GM20431 (cell line): ENCODE measurements at regions not wholly inside any gene's neighbourhood (a gene's known extent, or its start where the extent isn't known, plus 50 kb on each side); places are given as distances from the start of the nearest gene placed in this dataset.
"Not testable (repeated sequence)": the region's sequence is repeated elsewhere in the genome, so short reads cannot be mapped to it uniquely, and the experiment has no call there.

Source experiments
- in situ Hi-C: fragments of 300-500 bp; cut with MseI, MboI; formaldehyde crosslinking; loops from one replicate; pipeline ENCODE4 v1.15.0; 2020; ENCODE audit warnings: low sequenced_read_pairs; ENCODE audit not compliant: unreplicated experiment

DNA sequence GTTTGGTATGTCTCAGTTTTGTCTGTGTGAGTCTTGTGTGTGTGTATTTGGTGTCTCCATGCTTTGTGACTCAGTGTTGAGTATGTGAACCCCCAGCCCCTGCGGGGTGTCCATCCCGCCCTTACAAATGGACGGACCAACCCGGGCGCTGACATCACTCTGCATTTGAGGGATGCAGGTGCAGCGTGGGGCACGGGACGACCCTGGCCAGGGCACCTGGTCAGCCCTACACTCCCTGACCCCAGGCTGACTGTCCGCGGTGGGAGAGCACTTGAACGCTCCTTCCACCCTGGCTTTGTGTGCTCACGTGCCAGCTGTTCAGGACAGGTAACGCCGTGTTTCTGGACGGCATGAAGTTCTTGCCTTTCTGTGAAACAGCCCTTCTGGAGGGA lies 369.0 kb downstream of the BRD1 start:
- in situ Hi-C loops = no loop called here

GRCh38 chr22:49457946-49458707 lies 369.5 kb downstream of the BRD1 start:
- in situ Hi-C loops = no loop called here

GRCh38 chr22:49457146-49457545 lies 370.5 kb downstream of the BRD1 start:
- in situ Hi-C loops = no loop called here

DNA sequence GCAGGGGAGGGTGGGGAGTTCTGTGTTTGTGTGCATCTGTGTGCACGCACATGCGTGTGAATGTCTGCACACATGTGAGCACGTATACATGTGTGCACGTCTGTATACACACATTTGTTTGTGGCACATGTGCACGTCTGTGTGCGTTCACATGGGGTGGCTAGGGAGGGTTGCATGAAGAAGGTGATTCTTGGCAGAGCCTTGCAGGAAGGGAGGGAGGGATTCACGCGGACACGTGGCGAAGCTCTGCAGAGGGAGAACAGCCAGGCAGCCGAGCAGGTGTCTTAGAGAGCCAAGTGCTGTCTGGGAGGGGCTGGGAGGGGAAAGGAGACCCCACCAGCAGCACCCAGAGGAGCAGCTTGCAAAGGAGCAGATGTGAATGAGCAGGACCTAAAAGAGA lies 372.1 kb downstream of the BRD1 start:
- in situ Hi-C loops = no loop called here

- in situ Hi-C loops = no loop called here
Measured at GRCh38 chr22:49454726-49455125, 372.9 kb downstream of the BRD1 start.

DNA sequence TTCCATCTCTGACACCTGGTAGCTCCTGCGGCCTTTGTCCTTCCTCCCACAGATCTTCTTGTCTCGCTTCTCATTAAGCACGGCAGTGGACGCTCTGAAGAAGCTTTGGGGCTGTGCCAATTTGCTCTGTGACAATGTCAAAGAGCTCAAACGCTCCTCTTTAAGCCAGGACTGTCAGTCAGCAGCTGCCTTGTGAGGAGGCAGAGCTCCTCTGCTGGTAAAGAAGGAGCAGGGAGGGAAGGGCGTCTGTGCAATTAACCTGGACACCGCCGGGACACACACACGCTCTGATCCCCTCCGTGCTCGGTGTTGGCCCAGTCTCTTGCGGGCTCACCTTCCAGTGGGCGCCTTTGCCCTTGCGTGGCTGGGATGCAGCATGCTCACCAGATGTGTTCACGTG lies 373.9 kb downstream of the BRD1 start:
- in situ Hi-C loops = no loop called here

DNA sequence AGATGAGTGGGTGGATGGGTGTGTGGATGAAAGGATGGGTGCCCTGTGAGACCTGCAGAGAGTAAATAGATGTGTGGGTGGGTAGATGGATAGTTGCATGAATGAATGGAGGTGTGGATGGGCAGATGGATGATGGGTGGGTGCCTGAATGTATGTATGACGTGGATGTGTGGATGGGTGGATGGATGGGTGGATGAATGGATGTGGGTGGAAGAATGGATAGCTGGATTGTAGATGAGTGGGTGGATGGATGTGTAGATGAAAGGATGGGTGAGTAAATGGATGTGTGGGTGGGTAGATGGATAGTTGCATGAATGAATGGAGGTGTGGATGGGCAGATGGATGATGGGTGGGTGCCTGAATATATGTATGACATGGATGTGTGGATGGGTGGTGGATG lies 374.7 kb downstream of the BRD1 start:
- in situ Hi-C loops = not testable (repeated sequence)

GRCh38 chr22:49452362-49452946 lies 375.2 kb downstream of the BRD1 start:
- in situ Hi-C loops = no loop called here

- in situ Hi-C loops = no loop called here
Measured at GRCh38 chr22:49451070-49451840, 376.4 kb downstream of the BRD1 start.

GRCh38 chr22:49450498-49450897 lies 377.2 kb downstream of the BRD1 start:
- in situ Hi-C loops = no loop called here

DNA sequence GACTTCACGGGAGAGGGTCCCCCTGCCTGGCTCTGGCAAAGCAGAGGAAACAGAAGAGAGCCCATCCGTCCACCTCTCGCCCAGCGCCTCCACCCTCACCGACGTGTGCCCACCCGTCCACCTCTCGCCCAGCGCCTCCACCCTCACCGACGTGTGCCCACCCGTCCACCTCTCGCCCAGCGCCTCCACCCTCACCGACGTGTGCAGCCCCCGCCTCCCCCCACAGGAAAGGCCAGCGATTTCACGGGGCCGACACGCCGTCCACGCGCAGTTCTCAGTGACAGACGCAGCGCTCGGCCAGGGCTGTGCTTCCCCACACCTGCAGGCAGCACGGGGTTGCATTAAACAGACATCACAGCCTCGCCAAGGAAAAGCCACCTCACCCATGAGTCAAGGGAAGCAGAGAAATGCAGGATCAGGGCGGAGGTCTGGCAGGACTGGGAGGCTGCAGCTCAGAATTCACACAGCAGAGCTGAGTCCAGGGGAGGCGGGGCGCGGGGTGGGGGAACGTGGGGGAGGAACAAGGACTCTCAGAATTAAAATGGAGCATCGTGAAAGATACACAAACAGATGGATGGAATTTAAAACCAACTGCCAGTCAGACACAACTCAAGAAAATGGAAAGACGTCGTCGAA lies 377.7 kb downstream of the BRD1 start:
- in situ Hi-C loops = no loop called here

GRCh38 chr22:49449377-49449776 lies 378.3 kb downstream of the BRD1 start:
- in situ Hi-C loops = no loop called here

DNA sequence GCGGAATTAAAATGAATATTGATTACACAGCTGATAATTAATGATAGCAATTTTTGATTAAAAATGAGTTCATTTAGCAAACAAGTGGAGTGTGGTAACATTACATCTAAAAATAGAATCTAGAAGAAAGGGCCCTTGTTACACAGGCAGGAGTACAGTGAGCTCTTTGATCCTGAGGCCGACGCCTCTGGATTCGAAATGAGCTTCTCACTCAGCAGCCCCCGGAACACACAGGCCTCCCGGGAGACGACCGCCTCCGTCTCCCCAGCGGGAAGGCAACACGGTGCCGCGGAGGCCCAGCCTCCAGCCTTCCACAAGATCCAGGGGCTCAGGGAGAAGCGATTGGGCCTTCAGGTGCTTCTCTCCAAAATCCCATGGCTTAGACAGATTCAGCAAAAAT lies 379.1 kb downstream of the BRD1 start:
- in situ Hi-C loops = no loop called here

DNA sequence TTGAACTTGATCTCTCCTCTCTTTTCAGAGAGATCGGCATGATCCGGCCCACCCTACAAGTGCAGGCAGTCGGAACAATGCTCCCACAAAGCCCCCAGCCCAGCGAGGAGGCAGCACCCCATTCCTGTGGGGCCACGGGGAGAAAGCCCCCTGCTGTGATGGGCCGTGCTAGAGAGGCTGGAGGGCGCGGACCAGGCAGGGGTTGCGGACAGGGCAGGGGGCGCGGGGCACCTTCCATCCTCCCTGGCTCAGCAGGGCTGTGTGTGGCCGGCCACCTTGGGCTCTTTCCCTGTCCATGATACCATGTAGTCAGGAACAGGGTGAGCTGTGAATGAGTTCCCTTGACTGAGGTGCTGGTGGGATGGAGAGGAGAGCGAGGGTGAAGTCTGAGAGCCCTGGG lies 379.8 kb downstream of the BRD1 start:
- in situ Hi-C loops = no loop called here

DNA sequence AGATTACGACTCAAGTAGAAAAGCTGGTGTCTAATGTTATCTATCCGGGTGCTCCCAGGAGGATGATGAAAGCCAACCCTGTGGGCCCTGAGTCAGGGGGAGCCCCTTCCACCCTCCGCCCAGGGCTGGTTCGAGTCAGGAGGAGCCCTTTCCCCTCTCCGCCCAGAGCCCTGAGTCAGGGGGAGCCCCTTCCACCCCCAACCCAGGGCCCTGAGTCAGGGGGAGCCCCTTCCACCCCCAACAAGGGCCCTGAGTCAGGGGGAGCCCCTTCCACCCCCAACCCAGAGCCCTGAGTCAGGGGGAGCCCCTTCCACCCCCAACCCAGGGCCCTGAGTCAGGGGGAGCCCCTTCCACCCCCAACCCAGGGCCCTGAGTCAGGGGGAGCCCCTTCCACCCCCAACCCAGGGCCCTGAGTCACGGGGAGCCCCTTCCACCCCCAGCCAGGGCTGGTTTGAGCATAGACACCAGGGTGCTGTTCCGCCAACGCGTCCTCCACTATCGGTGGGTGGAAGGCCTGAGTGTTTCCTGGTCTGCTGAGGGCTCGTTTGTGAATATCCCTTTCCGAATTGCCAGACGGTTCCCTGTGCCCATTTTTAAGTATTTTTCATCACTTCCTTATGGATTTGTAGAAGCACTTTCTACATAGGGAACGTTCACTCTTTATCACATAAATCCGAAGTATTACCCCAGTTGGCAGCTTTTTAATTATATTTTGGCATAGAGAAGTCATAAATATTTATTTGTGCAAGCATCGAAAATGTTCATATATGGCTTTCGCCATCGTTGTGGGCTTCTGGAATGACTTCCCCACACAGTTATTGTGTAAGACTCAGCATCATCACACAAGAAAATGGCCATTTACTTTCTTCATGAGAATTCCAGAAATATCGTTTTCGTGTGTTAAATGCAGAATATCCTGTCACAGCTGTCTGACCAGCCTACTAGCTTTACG lies 380.6 kb downstream of the BRD1 start:
- in situ Hi-C loops = no loop called here

DNA sequence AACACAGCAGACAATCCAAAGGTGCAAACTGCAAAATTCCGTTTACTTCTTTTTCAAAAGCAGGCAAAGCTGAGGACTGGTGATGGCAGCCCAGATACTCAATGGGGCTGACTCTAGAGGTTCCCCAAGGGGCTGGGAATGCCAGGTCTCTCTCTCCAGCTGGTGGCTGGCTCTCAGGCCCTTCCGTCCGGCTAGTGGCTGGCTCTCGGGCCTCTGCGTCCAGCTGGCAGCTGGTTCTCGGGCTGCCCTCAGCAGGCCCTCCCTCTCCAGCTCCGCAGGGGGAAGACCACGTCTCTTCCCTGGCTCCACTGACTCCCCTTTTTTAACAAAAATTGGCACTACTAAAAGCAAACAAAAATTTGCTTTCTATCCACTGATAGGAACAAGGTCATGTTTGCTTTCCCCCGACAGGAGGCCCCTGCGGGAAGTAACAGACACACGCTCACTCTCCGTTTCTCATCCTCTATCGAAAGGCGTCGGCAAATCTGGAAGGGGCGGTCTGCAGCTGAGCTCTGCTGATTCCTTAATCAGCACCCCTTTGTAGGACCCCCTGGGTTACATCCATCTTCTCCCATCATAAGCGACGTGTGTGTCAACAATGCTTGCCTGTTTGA lies 381.4 kb downstream of the BRD1 start:
- in situ Hi-C loops = no loop called here

DNA sequence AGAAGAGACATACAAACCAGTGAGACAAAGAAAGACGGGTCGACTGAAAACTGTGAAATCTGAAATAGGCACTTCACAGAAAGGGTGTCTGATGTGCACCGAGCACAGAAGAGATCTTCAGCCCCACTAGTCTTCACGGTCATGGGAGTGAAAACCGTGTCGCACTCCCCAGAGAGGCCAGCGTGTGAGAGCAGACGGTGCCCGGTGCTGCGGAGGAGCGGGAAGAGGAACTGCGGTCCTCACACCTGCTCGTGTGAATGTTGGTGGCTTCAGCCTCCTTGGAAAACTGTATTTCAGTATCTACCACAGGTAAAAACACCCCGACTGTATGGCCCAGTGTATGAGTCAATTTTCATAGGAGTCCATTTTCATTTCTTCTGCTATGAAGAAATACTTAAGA lies 382.9 kb downstream of the BRD1 start:
- in situ Hi-C loops = no loop called here

- in situ Hi-C loops = no loop called here
Measured at GRCh38 chr22:49440931-49441330, 386.7 kb downstream of the BRD1 start.

GRCh38 chr22:49439373-49439772 lies 388.3 kb downstream of the BRD1 start:
- in situ Hi-C loops = no loop called here
